Ishikawa (cell line): ENCODE measurements at regions not wholly inside any gene's neighbourhood (a gene's known extent, or its start where the extent isn't known, plus 50 kb on each side); places are given as distances from the start of the nearest gene placed in this dataset.

ENCODE experiments used
- CREB1 ChIP-seq: IDR thresholded peaks from 2 replicates; pipeline ENCODE4 v1.6.1; 2012; ENCODE audit warnings: low read depth
- EP300 ChIP-seq: IDR thresholded peaks from 2 replicates; pipeline ENCODE4 v1.6.1; 2012; ENCODE audit warnings: borderline replicate concordance
- FOXM1 ChIP-seq: IDR thresholded peaks from 2 replicates; pipeline ENCODE4 v1.6.1; 2012; ENCODE audit warnings: low read depth, borderline replicate concordance
- NFIC ChIP-seq: IDR thresholded peaks from 2 replicates; pipeline ENCODE4 v1.6.1; 2012
- REST ChIP-seq: IDR thresholded peaks from 2 replicates; pipeline ENCODE4 v1.6.1; 2012; ENCODE audit warnings: low read depth, mild to moderate bottlenecking
- TAF1 ChIP-seq: IDR thresholded peaks from 2 replicates; pipeline ENCODE4 v1.6.1; 2012; ENCODE audit warnings: low read depth, mild to moderate bottlenecking
- TCF12 ChIP-seq: IDR thresholded peaks from 2 replicates; pipeline ENCODE4 v1.6.1; 2012; ENCODE audit warnings: low read depth
- USF1 ChIP-seq: IDR thresholded peaks from 2 replicates; pipeline ENCODE4 v1.6.1; 2012
- YY1 ChIP-seq: IDR thresholded peaks from 2 replicates; pipeline ENCODE4 v1.6.1; 2012; ENCODE audit warnings: low read depth

GRCh38 chr1:239107676-239108075, 278.7 kb upstream of the CHRM3 start:
- no peak for TF ChIP-seq EP300
- TF ChIP-seq YY1 = no peak
- no peak for TF ChIP-seq USF1
- TF ChIP-seq CREB1 = no peak
- no peak for TF ChIP-seq REST
- TF ChIP-seq NFIC = no peak
- no peak for TF ChIP-seq TCF12
- no peak for TF ChIP-seq TAF1
- no peak for TF ChIP-seq FOXM1
